Hepatocyte (in vitro differentiated cells): ENCODE measurements at regions not wholly inside any gene's neighbourhood (a gene's known extent, or its start where the extent isn't known, plus 50 kb on each side); places are given as distances from the start of the nearest gene placed in this dataset.

Source experiments
- DNase-seq: peaks from one replicate; pipeline ENCODE4 v3.0.0-alpha.2; 2016; ENCODE audit warnings: low spot score
- H2AFZ ChIP-seq: fragments of 200-600 bp; sonication (generic); 2 replicates; pipeline ENCODE4 v1.6.0; 2016; ENCODE audit warnings: antibody characterized with exemption, mild to moderate bottlenecking
- H3K27ac ChIP-seq: fragments of 200-600 bp; sonication (generic); 2 replicates; pipeline ENCODE4 v1.5.1; 2016; ENCODE audit warnings: mild to moderate bottlenecking
- H3K27me3 ChIP-seq: fragments of 200-600 bp; sonication (generic); 2 replicates; pipeline ENCODE4 v1.6.1; 2016
- H3K36me3 ChIP-seq: fragments of 200-600 bp; sonication (generic); replicated peaks from 2 replicates; pipeline ENCODE4 v1.5.1; 2016; ENCODE audit warnings: low read depth; ENCODE audit not compliant: insufficient read depth
- H3K4me1 ChIP-seq: fragments of 200-600 bp; sonication (generic); 2 replicates; pipeline ENCODE4 v1.5.1; 2016; ENCODE audit warnings: mild to moderate bottlenecking, moderate library complexity; ENCODE audit not compliant: insufficient read depth
- H3K4me2 ChIP-seq: fragments of 200-600 bp; sonication (generic); 2 replicates; pipeline ENCODE4 v1.6.0; 2016
- H3K4me3 ChIP-seq: fragments of 200-600 bp; sonication (generic); 2 replicates; pipeline ENCODE4 v1.5.1; 2016; ENCODE audit warnings: mild to moderate bottlenecking
- H3K79me2 ChIP-seq: fragments of 200-600 bp; sonication (generic); 2 replicates; pipeline ENCODE4 v1.6.0; 2017; ENCODE audit warnings: mild to moderate bottlenecking
- H3K9me2 ChIP-seq: fragments of 200-600 bp; sonication (generic); replicated peaks from 2 replicates; pipeline ENCODE4 v1.6.0; 2017; ENCODE audit warnings: mild to moderate bottlenecking; ENCODE audit not compliant: insufficient read depth
- H3K9me3 ChIP-seq: fragments of 200-600 bp; sonication (generic); 2 replicates; pipeline ENCODE4 v1.5.1; 2016; ENCODE audit warnings: low read depth, mild to moderate bottlenecking
- H4K20me1 ChIP-seq: fragments of 200-600 bp; sonication (generic); 2 replicates; pipeline ENCODE4 v1.6.0; 2016; ENCODE audit warnings: mild to moderate bottlenecking; ENCODE audit not compliant: insufficient read depth, poor library complexity, severe bottlenecking
- CTCF ChIP-seq: fragments of 200-600 bp; sonication (generic); IDR thresholded peaks from 2 replicates; pipeline ENCODE4 v1.5.1; 2016; ENCODE audit warnings: antibody characterized with exemption, mild to moderate bottlenecking; ENCODE audit not compliant: poor library complexity
- EZH2 ChIP-seq: fragments of 200-600 bp; sonication (generic); IDR thresholded peaks from 2 replicates; pipeline ENCODE4 v1.6.1; 2016; ENCODE audit warnings: antibody characterized with exemption, mild to moderate bottlenecking, borderline replicate concordance
- EZH2phosphoT487 ChIP-seq: fragments of 200-600 bp; sonication (generic); IDR thresholded peaks from one replicate; pipeline ENCODE4 v1.6.1; 2018; ENCODE audit warnings: antibody characterized with exemption, mild to moderate bottlenecking, low read depth, moderate library complexity; ENCODE audit not compliant: unreplicated experiment, severe bottlenecking
- WGBS: methylation state at CpG from one replicate; pipeline ENCODE4 v1.1.6; 2016; ENCODE audit warnings: low lambda C conversion rate; ENCODE audit errors: missing lambda C conversion rate; 5-methylcytosine and 5-hydroxymethylcytosine counted together

GRCh38 chr15:69818529-69818928 lies 279.2 kb downstream of the TLE3 start:
- H4K20me1 ChIP-seq = no peaks in the 10 kb centered on the region

DNA sequence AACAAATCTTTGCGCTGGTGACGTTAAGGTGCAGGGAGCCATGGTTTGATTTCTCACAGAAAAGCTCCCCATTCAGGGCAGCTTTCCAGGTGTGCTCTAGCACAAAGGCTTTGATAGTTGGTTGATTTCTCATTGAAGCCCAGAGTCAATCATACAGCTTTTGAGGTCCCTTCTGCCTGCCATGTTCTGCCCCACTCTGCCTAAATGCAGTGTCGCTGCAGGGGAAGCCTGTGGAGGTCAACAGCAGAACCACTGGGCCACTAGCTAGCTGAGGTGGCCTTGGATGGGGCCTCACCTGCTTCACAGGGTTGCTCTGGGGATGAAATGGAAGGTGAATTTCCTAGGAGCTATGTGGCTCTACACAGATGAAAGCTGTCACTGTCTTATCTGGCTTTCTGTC lies 278.3 kb downstream of the TLE3 start:
- Histone ChIP-seq H3K27me3 (no peaks in the 10 kb centered on the region), H3K4me1 (no peaks in the 10 kb centered on the region), H3K9me3 (no peaks in the 10 kb centered on the region), H3K27ac (no peak overlapping the region), H3K4me2 (no peak overlapping the region), H3K79me2 (no peaks in the 10 kb centered on the region), H3K4me3 (no peak overlapping the region), H3K9me2 (no peaks in the 10 kb centered on the region), H2AFZ (no peak overlapping the region), H3K36me3 (no peaks in the 10 kb centered on the region), H4K20me1 (no peaks in the 10 kb centered on the region)
- WGBS = 92% methylated on average over 3 of the region's 3 CpGs
- no peak for DNase-seq
- TF ChIP-seq EZH2 (no peak), CTCF (no peak), EZH2phosphoT487 (no peak)

More at GRCh38 chr15:69818529-69818928, 279.2 kb downstream of the TLE3 start:
- H3K4me2 ChIP-seq = no peak overlapping the region
- TF ChIP-seq EZH2 = no peak
- TF ChIP-seq CTCF = no peak
- no peak for TF ChIP-seq EZH2phosphoT487
- no peak overlapping the region for H2AFZ ChIP-seq
- H3K9me3 ChIP-seq = no peaks in the 10 kb centered on the region
- H3K36me3 ChIP-seq = no peaks in the 10 kb centered on the region
- no peak for DNase-seq
- H3K27ac ChIP-seq = no peak overlapping the region
- no peaks in the 10 kb centered on the region for H3K79me2 ChIP-seq
- H3K9me2 ChIP-seq = no peaks in the 10 kb centered on the region
- no peak overlapping the region for H3K4me3 ChIP-seq
- H3K4me1 ChIP-seq = no peaks in the 10 kb centered on the region
- WGBS = 85% methylated on average over 8 of the region's 8 CpGs
- no peaks in the 10 kb centered on the region for H3K27me3 ChIP-seq

GRCh38 chr15:69820819-69821218 lies 276.9 kb downstream of the TLE3 start:
- peak; percentile 46 for DNase-seq
- Histone ChIP-seq H3K4me1 (no peaks in the 10 kb centered on the region), H3K36me3 (no peaks in the 10 kb centered on the region), H3K9me2 (no peaks in the 10 kb centered on the region), H3K4me2 (no peak overlapping the region), H3K9me3 (no peaks in the 10 kb centered on the region), H3K4me3 (no peak overlapping the region), H2AFZ (no peak overlapping the region), H4K20me1 (no peaks in the 10 kb centered on the region), H3K27me3 (no peaks in the 10 kb centered on the region), H3K79me2 (no peaks in the 10 kb centered on the region), H3K27ac (no peak overlapping the region)
- TF ChIP-seq CTCF (no peak), EZH2phosphoT487 (no peak), EZH2 (no peak)
- WGBS = 41% methylated on average over 7 of the region's 7 CpGs
